NB4 (cell line): ENCODE measurements at regions not wholly inside any gene's neighbourhood (a gene's known extent, or its start where the extent isn't known, plus 50 kb on each side); places are given as distances from the start of the nearest gene placed in this dataset.

Experiments used
- MYC ChIP-seq: IDR thresholded peaks from 2 replicates; pipeline ENCODE4 v1.6.1; 2011; ENCODE audit warnings: low read depth, low read length
- TF ChIP-seq, protein P1 (sequence below): IDR thresholded peaks from one replicate; pipeline ENCODE4 v1.5.1; 2012; ENCODE audit warnings: low read depth, low read length
- TF ChIP-seq, protein P2 (sequence below): IDR thresholded peaks from 2 replicates; pipeline ENCODE4 v1.6.1; 2011; ENCODE audit warnings: low read depth, low read length

DNA sequence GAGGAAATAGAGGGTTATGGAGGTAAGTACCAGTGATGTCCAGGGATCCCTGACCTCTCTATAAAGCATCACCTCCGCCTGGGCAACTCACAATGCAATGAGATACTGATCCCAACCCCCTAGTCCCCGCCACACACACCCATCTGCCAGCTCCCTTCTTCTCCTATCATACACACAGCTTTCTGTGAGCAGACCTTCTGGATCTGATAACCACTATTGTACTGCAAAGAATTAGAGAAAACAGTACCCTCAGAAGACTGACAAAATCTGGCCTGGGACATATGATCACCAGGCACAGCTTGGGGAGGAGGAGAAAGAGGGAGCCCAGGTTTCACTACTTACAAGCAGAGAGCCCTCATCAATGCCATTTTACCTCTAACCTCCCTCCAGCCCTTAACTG is 249.0 kb downstream of the SEC61B start:
- TF ChIP-seq, protein P1, sequence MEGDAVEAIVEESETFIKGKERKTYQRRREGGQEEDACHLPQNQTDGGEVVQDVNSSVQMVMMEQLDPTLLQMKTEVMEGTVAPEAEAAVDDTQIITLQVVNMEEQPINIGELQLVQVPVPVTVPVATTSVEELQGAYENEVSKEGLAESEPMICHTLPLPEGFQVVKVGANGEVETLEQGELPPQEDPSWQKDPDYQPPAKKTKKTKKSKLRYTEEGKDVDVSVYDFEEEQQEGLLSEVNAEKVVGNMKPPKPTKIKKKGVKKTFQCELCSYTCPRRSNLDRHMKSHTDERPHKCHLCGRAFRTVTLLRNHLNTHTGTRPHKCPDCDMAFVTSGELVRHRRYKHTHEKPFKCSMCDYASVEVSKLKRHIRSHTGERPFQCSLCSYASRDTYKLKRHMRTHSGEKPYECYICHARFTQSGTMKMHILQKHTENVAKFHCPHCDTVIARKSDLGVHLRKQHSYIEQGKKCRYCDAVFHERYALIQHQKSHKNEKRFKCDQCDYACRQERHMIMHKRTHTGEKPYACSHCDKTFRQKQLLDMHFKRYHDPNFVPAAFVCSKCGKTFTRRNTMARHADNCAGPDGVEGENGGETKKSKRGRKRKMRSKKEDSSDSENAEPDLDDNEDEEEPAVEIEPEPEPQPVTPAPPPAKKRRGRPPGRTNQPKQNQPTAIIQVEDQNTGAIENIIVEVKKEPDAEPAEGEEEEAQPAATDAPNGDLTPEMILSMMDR = no peak
- no peak for TF ChIP-seq MYC
- TF ChIP-seq, protein P2, sequence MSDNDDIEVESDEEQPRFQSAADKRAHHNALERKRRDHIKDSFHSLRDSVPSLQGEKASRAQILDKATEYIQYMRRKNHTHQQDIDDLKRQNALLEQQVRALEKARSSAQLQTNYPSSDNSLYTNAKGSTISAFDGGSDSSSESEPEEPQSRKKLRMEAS = no peak
